ENCODE measurements at regions not wholly inside any gene's neighbourhood (a gene's known extent, or its start where the extent isn't known, plus 50 kb on each side); places are given as distances from the start of the nearest gene placed in this dataset.

- no peak for ATAC-seq
- TF ChIP-seq ZNF565 (CRISPR knock-in tag; conservative IDR thresholded peaks at IDR 0.05; ENCODE audit: low read depth) (no peak), ZNF8 (CRISPR knock-in tag; IDR thresholded peaks at IDR 0.05) (no peak), ZC3H10 (CRISPR knock-in tag; IDR thresholded peaks at IDR 0.05) (no peak), OSR1 (CRISPR knock-in tag; IDR thresholded peaks at IDR 0.05) (no peak), ZFP30 (CRISPR knock-in tag; IDR thresholded peaks at IDR 0.05) (no peak), TSHZ2 (CRISPR knock-in tag; IDR thresholded peaks at IDR 0.05) (no peak), BACH2 (CRISPR knock-in tag; IDR thresholded peaks at IDR 0.05; ENCODE audit: borderline replicate concordance) (no peak), PATZ1 (CRISPR knock-in tag; IDR thresholded peaks at IDR 0.05; ENCODE audit: borderline replicate concordance) (no peak), GLIS3 (CRISPR knock-in tag; IDR thresholded peaks at IDR 0.05) (no peak), ZNF70 (CRISPR knock-in tag; IDR thresholded peaks at IDR 0.05) (no peak), ZFP3 (CRISPR knock-in tag; IDR thresholded peaks at IDR 0.05) (no peak), ISL1 (CRISPR knock-in tag; IDR thresholded peaks at IDR 0.05) (no peak), ARNTL (CRISPR knock-in tag; IDR thresholded peaks at IDR 0.05; ENCODE audit: borderline replicate concordance, low read depth) (no peak), RARB (CRISPR knock-in tag; IDR thresholded peaks at IDR 0.05) (no peak)
- TF ChIP-seq, protein P1, sequence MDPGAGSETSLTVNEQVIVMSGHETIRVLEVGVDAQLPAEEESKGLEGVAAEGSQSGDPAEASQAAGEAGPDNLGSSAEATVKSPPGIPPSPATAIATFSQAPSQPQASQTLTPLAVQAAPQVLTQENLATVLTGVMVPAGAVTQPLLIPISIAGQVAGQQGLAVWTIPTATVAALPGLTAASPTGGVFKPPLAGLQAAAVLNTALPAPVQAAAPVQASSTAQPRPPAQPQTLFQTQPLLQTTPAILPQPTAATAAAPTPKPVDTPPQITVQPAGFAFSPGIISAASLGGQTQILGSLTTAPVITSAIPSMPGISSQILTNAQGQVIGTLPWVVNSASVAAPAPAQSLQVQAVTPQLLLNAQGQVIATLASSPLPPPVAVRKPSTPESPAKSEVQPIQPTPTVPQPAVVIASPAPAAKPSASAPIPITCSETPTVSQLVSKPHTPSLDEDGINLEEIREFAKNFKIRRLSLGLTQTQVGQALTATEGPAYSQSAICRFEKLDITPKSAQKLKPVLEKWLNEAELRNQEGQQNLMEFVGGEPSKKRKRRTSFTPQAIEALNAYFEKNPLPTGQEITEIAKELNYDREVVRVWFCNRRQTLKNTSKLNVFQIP (CRISPR knock-in tag; IDR thresholded peaks at IDR 0.05; ENCODE audit: borderline replicate concordance, low read depth): no peak
- TF ChIP-seq, protein P2, sequence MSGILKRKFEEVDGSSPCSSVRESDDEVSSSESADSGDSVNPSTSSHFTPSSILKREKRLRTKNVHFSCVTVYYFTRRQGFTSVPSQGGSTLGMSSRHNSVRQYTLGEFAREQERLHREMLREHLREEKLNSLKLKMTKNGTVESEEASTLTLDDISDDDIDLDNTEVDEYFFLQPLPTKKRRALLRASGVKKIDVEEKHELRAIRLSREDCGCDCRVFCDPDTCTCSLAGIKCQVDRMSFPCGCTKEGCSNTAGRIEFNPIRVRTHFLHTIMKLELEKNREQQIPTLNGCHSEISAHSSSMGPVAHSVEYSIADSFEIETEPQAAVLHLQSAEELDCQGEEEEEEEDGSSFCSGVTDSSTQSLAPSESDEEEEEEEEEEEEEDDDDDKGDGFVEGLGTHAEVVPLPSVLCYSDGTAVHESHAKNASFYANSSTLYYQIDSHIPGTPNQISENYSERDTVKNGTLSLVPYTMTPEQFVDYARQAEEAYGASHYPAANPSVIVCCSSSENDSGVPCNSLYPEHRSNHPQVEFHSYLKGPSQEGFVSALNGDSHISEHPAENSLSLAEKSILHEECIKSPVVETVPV (CRISPR knock-in tag; IDR thresholded peaks at IDR 0.05): no peak
These were observed 709.9 kb downstream of the KCNT2 start for GRCh38 chr1:195898373-195898772.

DNA sequence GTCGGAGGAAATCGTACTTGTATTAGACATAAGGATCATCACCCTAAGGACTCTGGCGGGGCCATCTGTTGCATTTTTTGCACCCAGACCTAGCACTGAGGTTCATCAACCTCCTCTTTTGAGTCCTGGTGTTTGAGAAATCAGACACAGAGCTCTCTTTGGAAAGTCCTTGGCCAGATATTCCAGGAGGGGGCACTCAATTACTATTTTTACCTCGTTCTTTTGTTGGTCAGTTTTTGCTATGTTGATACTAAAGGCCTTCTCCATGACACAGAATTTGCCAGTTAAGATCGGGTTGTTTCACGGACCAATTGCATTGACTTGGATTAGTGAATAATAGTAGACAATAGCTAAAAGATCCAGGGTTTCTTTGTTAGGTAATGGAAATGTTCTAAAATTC, 711.2 kb downstream of the KCNT2 start:
- ATAC-seq: no peak

DNA sequence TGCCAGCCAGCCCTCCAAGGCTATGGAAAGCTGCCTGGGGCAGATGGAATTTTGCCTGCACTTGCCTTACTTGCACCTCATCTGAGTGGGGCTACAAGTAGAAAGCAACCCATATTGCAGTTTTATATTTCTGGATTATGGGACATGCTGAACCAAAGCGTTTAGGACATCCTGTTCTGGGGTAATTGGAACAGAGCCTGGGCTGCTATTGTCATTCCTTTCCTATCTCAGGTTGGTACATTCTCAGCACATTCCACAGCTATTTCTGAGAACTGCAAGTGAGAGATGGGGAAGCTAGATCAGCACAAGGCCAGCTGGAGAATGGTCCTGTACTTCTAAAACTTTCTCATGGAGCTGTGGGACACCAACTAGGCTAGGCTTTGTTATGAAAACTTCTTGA, 713.8 kb downstream of the KCNT2 start:
- no peak; the same call in 2 of the 3 replicates for ATAC-seq
- no peak for TF ChIP-seq TSHZ2 (CRISPR knock-in tag; IDR thresholded peaks at IDR 0.05)

More for the DNA sequence above, 711.2 kb downstream of the KCNT2 start:
- no peak for TF ChIP-seq SNAI2 (CRISPR knock-in tag; IDR thresholded peaks at IDR 0.05)
- TF ChIP-seq TOX (CRISPR knock-in tag; IDR thresholded peaks at IDR 0.05; ENCODE audit: borderline replicate concordance): no peak
- no peak for TF ChIP-seq ZNF565 (CRISPR knock-in tag; conservative IDR thresholded peaks at IDR 0.05; ENCODE audit: low read depth)
- no peak for TF ChIP-seq BACH2 (CRISPR knock-in tag; IDR thresholded peaks at IDR 0.05; ENCODE audit: borderline replicate concordance)

DNA sequence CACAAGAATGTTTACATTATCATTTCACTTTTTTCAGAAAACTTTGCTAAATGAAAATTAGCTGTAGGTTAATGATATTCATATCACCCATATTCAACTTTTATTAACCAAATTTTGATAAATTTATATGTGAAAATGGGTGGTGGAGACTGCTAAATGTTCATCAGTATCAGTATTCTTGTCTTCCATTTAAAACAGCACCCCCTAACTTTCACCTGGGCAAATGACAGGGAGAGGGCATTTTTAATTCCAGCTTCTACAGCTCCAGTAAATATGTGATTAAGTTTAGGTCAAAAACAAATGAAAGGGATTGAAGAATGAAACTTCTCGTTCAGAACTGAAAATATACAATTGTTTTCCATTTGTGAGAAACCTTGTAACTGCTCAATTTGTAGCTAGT, 722.2 kb downstream of the KCNT2 start:
- no peak for ATAC-seq
- TF ChIP-seq TSHZ2 (CRISPR knock-in tag; IDR thresholded peaks at IDR 0.05): no peak
